ENCODE measurements at regions not wholly inside any gene's neighbourhood (a gene's known extent, or its start where the extent isn't known, plus 50 kb on each side); places are given as distances from the start of the nearest gene placed in this dataset.

- Mint-ChIP-seq H3K4me3 (peak overlapping the region; percentile 65), H3K9me3 (peaks cover 12% of the 10 kb centered on the region), H3K27ac (peak overlapping the region; percentile 74), H3K27me3 (peaks cover 4% of the 10 kb centered on the region), H3K4me1 (ENCODE audit: unreplicated experiment) (peaks cover 51% of the 10 kb centered on the region), H3K36me3 (no peaks in the 10 kb centered on the region)
- no peak for TF ChIP-seq CTCF (conservative IDR thresholded peaks at IDR 0.05)
- no peak for DNase-seq (ENCODE audit: extremely low spot score, unreplicated experiment)
Observed at GRCh38 chr18:22470248-22471235, 52.8 kb upstream of the CTAGE1 start.

GRCh38 chr18:22471546-22472131 lies 53.9 kb upstream of the CTAGE1 start:
- no peak for TF ChIP-seq CTCF (conservative IDR thresholded peaks at IDR 0.05)
- Mint-ChIP-seq H3K4me3 (peak overlapping the region; percentile 33), H3K4me1 (ENCODE audit: unreplicated experiment) (peaks cover 41% of the 10 kb centered on the region), H3K9me3 (peaks cover 11% of the 10 kb centered on the region), H3K27me3 (peaks cover 4% of the 10 kb centered on the region), H3K27ac (peak overlapping the region; percentile 40), H3K36me3 (no peaks in the 10 kb centered on the region)
- DNase-seq (ENCODE audit: extremely low spot score, unreplicated experiment) = no peak

- Mint-ChIP-seq H3K4me3 (no peak overlapping the region), H3K36me3 (no peaks in the 10 kb centered on the region), H3K4me1 (ENCODE audit: unreplicated experiment) (peaks cover 33% of the 10 kb centered on the region), H3K27ac (no peak overlapping the region), H3K27me3 (peaks cover 4% of the 10 kb centered on the region), H3K9me3 (peaks cover 4% of the 10 kb centered on the region)
- no peak for TF ChIP-seq CTCF (conservative IDR thresholded peaks at IDR 0.05)
- DNase-seq (ENCODE audit: extremely low spot score, unreplicated experiment) = no peak
Observed at GRCh38 chr18:22473366-22473765, 55.7 kb upstream of the CTAGE1 start.

GRCh38 chr18:22475426-22476100 lies 57.8 kb upstream of the CTAGE1 start:
- DNase-seq (ENCODE audit: extremely low spot score, unreplicated experiment) = no peak
- no peaks in the 10 kb centered on the region for H3K36me3 Mint-ChIP-seq
- H3K27me3 Mint-ChIP-seq = peaks cover 4% of the 10 kb centered on the region
- no peak overlapping the region for H3K27ac Mint-ChIP-seq
- H3K9me3 Mint-ChIP-seq = peaks cover 4% of the 10 kb centered on the region
- TF ChIP-seq CTCF (conservative IDR thresholded peaks at IDR 0.05) = no peak
- peaks cover 18% of the 10 kb centered on the region for H3K4me1 Mint-ChIP-seq (ENCODE audit: unreplicated experiment)
- no peak overlapping the region for H3K4me3 Mint-ChIP-seq

- no peak overlapping the region for H3K4me3 Mint-ChIP-seq
- H3K36me3 Mint-ChIP-seq = no peaks in the 10 kb centered on the region
- H3K27me3 Mint-ChIP-seq = peaks cover 4% of the 10 kb centered on the region
- no peak overlapping the region for H3K27ac Mint-ChIP-seq
- H3K9me3 Mint-ChIP-seq = peaks cover 4% of the 10 kb centered on the region
- no peak for DNase-seq (ENCODE audit: extremely low spot score, unreplicated experiment)
- H3K4me1 Mint-ChIP-seq (ENCODE audit: unreplicated experiment) = peaks cover 1% of the 10 kb centered on the region
- no peak for TF ChIP-seq CTCF (conservative IDR thresholded peaks at IDR 0.05)
Observed at GRCh38 chr18:22477222-22477621, 59.5 kb upstream of the CTAGE1 start.

Measured in type B pancreatic cell (in vitro differentiated cells).